Neural cell (in vitro differentiated cells): ENCODE measurements at regions not wholly inside any gene's neighbourhood (a gene's known extent, or its start where the extent isn't known, plus 50 kb on each side); places are given as distances from the start of the nearest gene placed in this dataset.

Experiments
- H2AFZ ChIP-seq: fragments of 200-600, 300-800 bp; sonication (generic), shearing (Covaris generic); 2 replicates; pipeline ENCODE4 v1.6.0; 2014; ENCODE audit warnings: low read depth, mild to moderate bottlenecking, antibody characterized with exemption, low read length, moderate library complexity
- H3F3A ChIP-seq: fragments of 200-600 bp; shearing (Covaris generic); 2 replicates; pipeline ENCODE4 v1.6.1; 2016; ENCODE audit warnings: mild to moderate bottlenecking, moderate library complexity, mixed read lengths, antibody characterized with exemption, low read length; ENCODE audit not compliant: insufficient read depth, poor library complexity, severe bottlenecking
- H3K27ac ChIP-seq: fragments of 200-600, 300-800 bp; sonication (generic), shearing (Covaris generic); 2 replicates; pipeline ENCODE4 v1.5.1; 2014; ENCODE audit warnings: mild to moderate bottlenecking, low read length, moderate library complexity
- H3K27me3 ChIP-seq: fragments of 300-800, 200-600 bp; sonication (generic), shearing (Covaris generic); 2 replicates; pipeline ENCODE4 v1.6.0; 2014; ENCODE audit warnings: mild to moderate bottlenecking, low read depth, low read length, moderate library complexity; ENCODE audit not compliant: insufficient read depth
- H3K36me3 ChIP-seq: fragments of 300-800, 200-600 bp; sonication (generic), shearing (Covaris generic); 2 replicates; pipeline ENCODE4 v1.5.1; 2014; ENCODE audit warnings: mild to moderate bottlenecking, antibody characterized with exemption, low read length, moderate library complexity; ENCODE audit not compliant: insufficient read depth
- H3K4me2 ChIP-seq: fragments of 300-800, 200-600 bp; sonication (generic), shearing (Covaris generic); 2 replicates; pipeline ENCODE4 v1.6.0; 2014; ENCODE audit warnings: mild to moderate bottlenecking, low read length
- H3K4me3 ChIP-seq: fragments of 300-800, 200-600 bp; sonication (generic), shearing (Covaris generic); 2 replicates; pipeline ENCODE4 v1.5.1; 2014; ENCODE audit warnings: mild to moderate bottlenecking, low read length, moderate library complexity
- H3K79me2 ChIP-seq: fragments of 200-600 bp; shearing (Covaris generic); replicated peaks from 2 replicates; pipeline ENCODE4 v1.6.0; 2014; ENCODE audit warnings: mild to moderate bottlenecking, low read length, moderate library complexity; ENCODE audit not compliant: insufficient read depth
- H3K9ac ChIP-seq: fragments of 300-800, 200-600 bp; sonication (generic), shearing (Covaris generic); 2 replicates; pipeline ENCODE4 v1.6.1; 2016; ENCODE audit warnings: mild to moderate bottlenecking, low read length, mixed read lengths
- H3K9me2 ChIP-seq: fragments of 200-600 bp; shearing (Covaris generic); 2 replicates; pipeline ENCODE4 v1.6.1; 2016; ENCODE audit warnings: mild to moderate bottlenecking, low read length, mixed read lengths; ENCODE audit not compliant: insufficient read depth
- H3K9me3 ChIP-seq: fragments of 200-600, 300-800 bp; sonication (generic), shearing (Covaris generic); 2 replicates; pipeline ENCODE4 v1.6.1; 2016; ENCODE audit warnings: mild to moderate bottlenecking, mixed run types, low read length, moderate library complexity, mixed read lengths
- H4K20me1 ChIP-seq: fragments of 200-600 bp; shearing (Covaris generic); 2 replicates; pipeline ENCODE4 v1.6.1; 2016; ENCODE audit warnings: mild to moderate bottlenecking, mixed run types; ENCODE audit not compliant: insufficient read depth
- EP300 ChIP-seq: fragments of 450-650 bp; conservative IDR thresholded peaks from 2 replicates; pipeline ENCODE4 v1.6.1; 2014; ENCODE audit warnings: antibody characterized with exemption, mild to moderate bottlenecking, moderate library complexity; ENCODE audit not compliant: poor library complexity, severe bottlenecking
- EZH2 ChIP-seq: fragments of 200-600, 300-800 bp; shearing (Covaris generic), sonication (generic); IDR thresholded peaks from 2 replicates; pipeline ENCODE4 v1.6.1; 2014; ENCODE audit warnings: antibody characterized with exemption, low read length, borderline replicate concordance, mild to moderate bottlenecking; ENCODE audit not compliant: insufficient read depth, poor library complexity, severe bottlenecking
- MXI1 ChIP-seq: fragments of 450-650 bp; conservative IDR thresholded peaks from 2 replicates; pipeline ENCODE4 v1.6.1; 2014; ENCODE audit warnings: antibody characterized with exemption, mild to moderate bottlenecking; ENCODE audit not compliant: poor library complexity, severe bottlenecking
- POLR2AphosphoS5 ChIP-seq: IDR thresholded peaks from 2 replicates; pipeline ENCODE4 v1.6.1; 2012
- RAD21 ChIP-seq: fragments of 450-650 bp; conservative IDR thresholded peaks from 2 replicates; pipeline ENCODE4 v1.6.1; 2014; ENCODE audit warnings: antibody characterized with exemption, mild to moderate bottlenecking, moderate library complexity
- SMC3 ChIP-seq: fragments of 450-650 bp; conservative IDR thresholded peaks from 2 replicates; pipeline ENCODE4 v1.6.1; 2014; ENCODE audit warnings: antibody characterized with exemption, mild to moderate bottlenecking, moderate library complexity; ENCODE audit not compliant: poor library complexity
- TAF1 ChIP-seq: IDR thresholded peaks from 2 replicates; pipeline ENCODE4 v1.6.1; 2012; ENCODE audit warnings: low read depth
- TF ChIP-seq, protein P1 (sequence below): fragments of 450-650 bp; IDR thresholded peaks from 2 replicates; pipeline ENCODE4 v1.5.1; 2014; ENCODE audit warnings: antibody characterized with exemption, mild to moderate bottlenecking, moderate library complexity; ENCODE audit not compliant: poor library complexity, severe bottlenecking
- TF ChIP-seq, protein P2 (sequence below): IDR thresholded peaks from 2 replicates; pipeline ENCODE4 v1.6.1; 2012; ENCODE audit warnings: borderline replicate concordance

DNA sequence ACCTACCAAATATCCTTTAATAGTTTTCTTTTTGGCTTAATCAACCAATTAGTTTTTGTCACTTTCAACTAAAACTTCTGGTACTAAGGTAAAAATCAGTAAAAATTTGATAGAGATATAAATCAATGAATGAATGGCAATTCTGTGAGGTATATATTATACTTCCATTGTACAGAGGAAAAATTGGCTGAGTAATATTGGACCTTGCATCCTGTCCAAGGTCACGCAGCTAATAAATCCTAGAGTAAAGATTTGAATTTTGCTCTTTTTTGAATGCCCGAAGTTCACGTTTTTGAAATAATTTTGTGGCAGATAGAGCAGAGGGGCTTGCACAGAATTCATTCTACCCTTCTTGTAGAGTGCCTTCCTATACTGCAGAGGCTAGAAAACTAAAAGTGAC, 81.1 kb upstream of the ZNF280D start:
- no peak overlapping the region for H2AFZ ChIP-seq
- no peaks in the 10 kb centered on the region for H4K20me1 ChIP-seq
- TF ChIP-seq, protein P1, sequence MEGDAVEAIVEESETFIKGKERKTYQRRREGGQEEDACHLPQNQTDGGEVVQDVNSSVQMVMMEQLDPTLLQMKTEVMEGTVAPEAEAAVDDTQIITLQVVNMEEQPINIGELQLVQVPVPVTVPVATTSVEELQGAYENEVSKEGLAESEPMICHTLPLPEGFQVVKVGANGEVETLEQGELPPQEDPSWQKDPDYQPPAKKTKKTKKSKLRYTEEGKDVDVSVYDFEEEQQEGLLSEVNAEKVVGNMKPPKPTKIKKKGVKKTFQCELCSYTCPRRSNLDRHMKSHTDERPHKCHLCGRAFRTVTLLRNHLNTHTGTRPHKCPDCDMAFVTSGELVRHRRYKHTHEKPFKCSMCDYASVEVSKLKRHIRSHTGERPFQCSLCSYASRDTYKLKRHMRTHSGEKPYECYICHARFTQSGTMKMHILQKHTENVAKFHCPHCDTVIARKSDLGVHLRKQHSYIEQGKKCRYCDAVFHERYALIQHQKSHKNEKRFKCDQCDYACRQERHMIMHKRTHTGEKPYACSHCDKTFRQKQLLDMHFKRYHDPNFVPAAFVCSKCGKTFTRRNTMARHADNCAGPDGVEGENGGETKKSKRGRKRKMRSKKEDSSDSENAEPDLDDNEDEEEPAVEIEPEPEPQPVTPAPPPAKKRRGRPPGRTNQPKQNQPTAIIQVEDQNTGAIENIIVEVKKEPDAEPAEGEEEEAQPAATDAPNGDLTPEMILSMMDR, result no peak
- TF ChIP-seq POLR2AphosphoS5, result no peak
- TF ChIP-seq EP300, result no peak
- TF ChIP-seq EZH2, result no peak
- TF ChIP-seq SMC3, result no peak
- TF ChIP-seq, protein P2, sequence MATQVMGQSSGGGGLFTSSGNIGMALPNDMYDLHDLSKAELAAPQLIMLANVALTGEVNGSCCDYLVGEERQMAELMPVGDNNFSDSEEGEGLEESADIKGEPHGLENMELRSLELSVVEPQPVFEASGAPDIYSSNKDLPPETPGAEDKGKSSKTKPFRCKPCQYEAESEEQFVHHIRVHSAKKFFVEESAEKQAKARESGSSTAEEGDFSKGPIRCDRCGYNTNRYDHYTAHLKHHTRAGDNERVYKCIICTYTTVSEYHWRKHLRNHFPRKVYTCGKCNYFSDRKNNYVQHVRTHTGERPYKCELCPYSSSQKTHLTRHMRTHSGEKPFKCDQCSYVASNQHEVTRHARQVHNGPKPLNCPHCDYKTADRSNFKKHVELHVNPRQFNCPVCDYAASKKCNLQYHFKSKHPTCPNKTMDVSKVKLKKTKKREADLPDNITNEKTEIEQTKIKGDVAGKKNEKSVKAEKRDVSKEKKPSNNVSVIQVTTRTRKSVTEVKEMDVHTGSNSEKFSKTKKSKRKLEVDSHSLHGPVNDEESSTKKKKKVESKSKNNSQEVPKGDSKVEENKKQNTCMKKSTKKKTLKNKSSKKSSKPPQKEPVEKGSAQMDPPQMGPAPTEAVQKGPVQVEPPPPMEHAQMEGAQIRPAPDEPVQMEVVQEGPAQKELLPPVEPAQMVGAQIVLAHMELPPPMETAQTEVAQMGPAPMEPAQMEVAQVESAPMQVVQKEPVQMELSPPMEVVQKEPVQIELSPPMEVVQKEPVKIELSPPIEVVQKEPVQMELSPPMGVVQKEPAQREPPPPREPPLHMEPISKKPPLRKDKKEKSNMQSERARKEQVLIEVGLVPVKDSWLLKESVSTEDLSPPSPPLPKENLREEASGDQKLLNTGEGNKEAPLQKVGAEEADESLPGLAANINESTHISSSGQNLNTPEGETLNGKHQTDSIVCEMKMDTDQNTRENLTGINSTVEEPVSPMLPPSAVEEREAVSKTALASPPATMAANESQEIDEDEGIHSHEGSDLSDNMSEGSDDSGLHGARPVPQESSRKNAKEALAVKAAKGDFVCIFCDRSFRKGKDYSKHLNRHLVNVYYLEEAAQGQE, result no peak
- no peak for TF ChIP-seq MXI1
- TF ChIP-seq RAD21, result no peak
- TF ChIP-seq TAF1, result no peak
- no peak overlapping the region for H3K27ac ChIP-seq
- no peaks in the 10 kb centered on the region for H3K36me3 ChIP-seq
- peaks cover 4% of the 10 kb centered on the region for H3K9me3 ChIP-seq
- H3K4me2 ChIP-seq, result no peak overlapping the region
- H3K4me3 ChIP-seq, result no peak overlapping the region
- no peak overlapping the region for H3K9ac ChIP-seq
- no peaks in the 10 kb centered on the region for H3F3A ChIP-seq
- no peaks in the 10 kb centered on the region for H3K79me2 ChIP-seq
- no peaks in the 10 kb centered on the region for H3K9me2 ChIP-seq
- no peaks in the 10 kb centered on the region for H3K27me3 ChIP-seq

DNA sequence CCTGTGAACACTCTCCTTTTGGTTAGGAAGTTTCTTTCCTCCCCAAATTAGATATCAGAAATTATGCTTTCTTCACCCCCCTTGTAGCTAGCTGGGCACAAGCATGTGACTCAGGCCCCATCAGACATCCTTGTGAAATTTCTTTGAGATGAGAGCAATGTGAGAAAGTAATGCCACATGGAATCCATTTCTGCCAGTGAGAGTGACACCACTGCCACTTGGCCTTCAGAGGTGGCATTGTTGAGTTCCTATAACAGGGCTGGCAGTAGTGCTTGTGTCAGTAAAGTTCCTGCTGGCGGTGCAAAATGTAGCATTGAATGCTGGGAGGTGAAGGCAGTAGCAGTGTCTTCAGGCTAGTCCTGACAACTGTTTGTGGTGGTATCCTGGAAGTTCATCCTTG, 80.7 kb upstream of the ZNF280D start:
- Histone ChIP-seq H2AFZ (no peak overlapping the region), H3K9ac (no peak overlapping the region), H3K27me3 (no peaks in the 10 kb centered on the region), H3K9me3 (peaks cover 4% of the 10 kb centered on the region), H3K27ac (no peak overlapping the region), H3K9me2 (no peaks in the 10 kb centered on the region), H3F3A (no peaks in the 10 kb centered on the region), H4K20me1 (no peaks in the 10 kb centered on the region), H3K36me3 (no peaks in the 10 kb centered on the region), H3K4me2 (no peak overlapping the region), H3K79me2 (no peaks in the 10 kb centered on the region), H3K4me3 (no peak overlapping the region)
- TF ChIP-seq SMC3, result no peak
- TF ChIP-seq TAF1, result no peak
- TF ChIP-seq, protein P2, result no peak
- no peak for TF ChIP-seq EP300
- TF ChIP-seq POLR2AphosphoS5, result no peak
- TF ChIP-seq, protein P1, result no peak
